NAMALWA (cell line): ENCODE measurements at regions not wholly inside any gene's neighbourhood (a gene's known extent, or its start where the extent isn't known, plus 50 kb on each side); places are given as distances from the start of the nearest gene placed in this dataset.

ENCODE experiments used
- DNase-seq: peaks from one replicate; pipeline ENCODE4 v3.0.0-alpha.2; 2015; ENCODE audit warnings: low spot score

DNA sequence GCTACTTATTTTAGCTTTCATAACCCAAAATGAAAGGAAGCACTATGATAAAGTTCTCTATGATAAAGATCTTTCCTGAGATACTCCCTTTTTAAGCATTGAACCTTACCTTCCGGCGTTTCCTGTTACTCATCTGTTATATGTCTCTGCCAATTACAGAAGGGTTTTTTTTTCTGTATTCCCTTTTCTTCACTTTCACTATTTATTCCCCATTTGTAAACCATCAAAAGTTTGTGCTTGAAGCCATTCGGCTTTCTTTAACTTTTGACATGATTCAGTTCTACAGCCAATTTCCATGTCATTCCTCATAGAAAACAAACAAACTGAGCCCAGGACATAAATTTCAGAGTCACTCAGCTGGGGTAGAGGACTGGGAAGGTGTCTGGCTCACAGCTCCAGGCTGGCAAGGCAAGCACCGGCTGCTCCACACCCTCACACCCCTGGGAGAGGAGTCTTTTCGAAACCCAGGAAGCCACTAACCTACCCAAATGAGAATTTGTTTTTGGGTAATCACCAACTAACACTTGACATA is 429.4 kb upstream of the TRIB2 start:
- DNase-seq, result no peak

DNA sequence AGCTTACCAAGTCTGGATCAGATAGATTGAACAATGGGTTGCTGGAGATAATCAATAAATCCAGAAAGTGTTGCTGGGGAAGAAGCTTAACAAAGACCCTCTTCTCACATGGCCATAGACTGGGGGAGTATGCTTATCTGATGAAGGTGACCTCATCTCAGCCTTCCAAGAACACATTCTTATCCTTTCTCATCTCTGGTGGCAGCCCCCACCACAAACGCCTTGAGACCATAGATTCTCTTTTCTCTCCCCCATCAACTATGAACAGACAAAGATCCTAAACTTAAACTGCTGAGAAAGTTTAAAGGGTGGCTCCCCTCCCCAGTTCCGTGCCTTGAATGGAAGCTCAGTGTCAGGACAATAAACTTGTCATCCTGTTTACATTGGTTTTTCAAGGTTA is 428.7 kb upstream of the TRIB2 start:
- DNase-seq, result no peak

DNA sequence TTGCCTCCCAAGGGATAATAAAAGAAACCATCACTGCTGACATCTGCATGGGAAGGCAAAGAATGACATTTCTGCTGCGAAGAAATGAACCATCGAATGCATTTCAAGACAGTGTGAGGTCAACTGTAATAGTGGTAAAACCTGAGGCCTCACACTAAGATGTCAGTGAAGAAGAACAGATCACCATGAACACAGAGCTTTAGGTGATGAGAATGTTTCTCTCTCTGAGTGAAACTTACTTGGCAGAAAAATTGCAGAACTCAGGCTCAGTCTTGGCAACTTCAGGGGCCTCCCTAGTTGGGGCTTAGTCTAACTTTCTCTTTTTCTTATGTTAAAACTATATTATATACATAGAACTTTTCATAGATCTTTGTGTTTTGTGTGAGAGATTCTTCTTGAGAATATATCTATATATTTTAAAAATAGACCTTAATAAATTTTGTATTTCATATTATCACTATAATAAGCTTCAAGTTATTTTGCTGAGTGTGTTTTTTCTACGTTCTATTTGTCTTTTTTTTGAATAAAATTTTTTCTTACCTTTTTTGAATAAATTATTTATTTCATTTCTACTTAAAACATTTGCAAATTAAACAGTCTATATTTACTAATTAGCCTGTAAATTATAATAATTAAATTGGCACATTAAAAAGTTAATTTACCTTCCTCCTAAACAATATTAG is 427.5 kb upstream of the TRIB2 start:
- DNase-seq, result no peak

DNA sequence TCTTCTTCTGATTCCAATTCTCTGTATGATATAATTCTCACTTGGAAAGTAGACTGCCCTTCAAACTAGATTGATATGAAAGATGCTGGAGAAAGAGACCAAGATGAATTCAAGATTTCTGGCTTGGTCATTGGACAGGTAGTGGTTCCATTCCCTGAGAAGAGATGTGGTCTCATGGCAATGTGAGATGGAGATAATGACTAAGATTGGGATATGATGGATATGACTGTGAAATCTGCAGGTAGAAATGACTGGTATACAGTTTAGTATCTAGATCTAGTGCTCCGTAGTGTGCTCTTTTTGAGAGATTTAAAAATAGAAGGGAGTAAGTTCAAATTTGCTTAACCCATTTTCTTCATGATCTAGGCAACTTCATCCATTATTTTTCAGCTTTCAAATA is 425.4 kb upstream of the TRIB2 start:
- DNase-seq, result no peak

DNA sequence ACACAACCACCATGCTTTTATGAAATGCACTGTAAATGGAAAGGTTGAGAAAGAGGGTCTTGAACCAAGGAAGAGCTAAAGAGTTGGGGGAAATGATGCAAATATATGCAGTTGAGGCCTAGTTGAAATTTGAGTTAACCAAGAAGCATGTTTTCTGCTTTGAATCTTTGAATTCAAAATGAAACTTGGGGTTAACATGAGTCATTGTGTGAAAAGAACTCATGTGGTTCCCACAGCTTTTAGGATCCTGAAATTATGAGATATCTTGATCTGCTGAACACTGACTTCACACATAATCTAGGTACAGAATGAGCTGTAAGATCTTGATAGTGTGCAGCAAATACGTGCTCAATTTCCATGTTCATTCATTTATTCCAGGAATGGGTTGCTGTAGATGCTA is 422.9 kb upstream of the TRIB2 start:
- no peak for DNase-seq

DNA sequence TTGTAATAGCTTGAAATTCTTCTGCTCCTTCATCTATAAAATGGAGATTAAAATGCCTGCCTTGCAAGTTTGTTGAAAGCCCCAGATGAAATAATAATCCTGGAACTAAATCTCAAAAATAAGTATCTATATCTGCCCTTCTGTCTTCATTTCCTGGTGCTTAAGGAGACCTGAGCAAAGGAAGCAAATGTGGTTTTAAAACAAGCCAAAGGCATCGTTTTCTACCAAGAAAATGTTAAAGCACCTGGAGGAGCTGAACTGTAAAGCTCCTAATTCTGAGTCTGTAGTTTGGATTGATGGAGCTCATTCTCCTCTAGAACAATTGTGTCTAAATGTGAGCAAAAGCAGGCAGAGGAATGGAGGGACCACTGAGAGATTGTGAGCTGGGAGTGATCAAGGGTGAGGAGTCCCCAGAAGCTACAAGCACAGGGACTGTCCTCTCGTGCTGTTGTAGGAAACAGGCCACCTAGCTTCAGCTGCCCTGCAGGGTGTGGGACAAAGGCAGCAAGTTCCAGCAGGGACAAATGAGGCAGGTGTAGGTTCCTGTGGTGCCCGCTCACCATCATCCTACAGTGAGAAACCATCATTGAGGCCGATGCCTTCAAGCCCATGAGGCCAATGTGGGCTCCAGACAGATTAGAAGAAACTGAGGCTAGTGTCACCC is 420.7 kb upstream of the TRIB2 start:
- no peak for DNase-seq

DNA sequence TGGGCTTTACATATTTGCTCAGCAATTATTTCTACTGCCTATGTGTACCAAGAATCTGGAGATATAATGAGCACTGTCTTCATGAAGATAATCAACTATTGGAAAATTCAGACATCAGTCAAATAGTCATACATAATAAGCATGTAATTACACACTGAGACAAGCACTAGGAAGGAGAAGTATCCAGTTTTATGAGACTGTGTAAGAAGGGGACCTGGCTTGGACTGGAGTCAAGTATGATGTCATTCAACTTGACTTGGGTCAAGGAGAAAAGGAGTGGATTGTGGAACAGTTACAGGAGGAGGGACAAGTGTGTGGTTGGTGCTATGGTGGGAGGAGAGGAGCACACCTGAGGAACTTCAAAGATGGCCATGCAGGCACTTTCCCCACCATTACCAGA is 419.8 kb upstream of the TRIB2 start:
- no peak for DNase-seq

DNA sequence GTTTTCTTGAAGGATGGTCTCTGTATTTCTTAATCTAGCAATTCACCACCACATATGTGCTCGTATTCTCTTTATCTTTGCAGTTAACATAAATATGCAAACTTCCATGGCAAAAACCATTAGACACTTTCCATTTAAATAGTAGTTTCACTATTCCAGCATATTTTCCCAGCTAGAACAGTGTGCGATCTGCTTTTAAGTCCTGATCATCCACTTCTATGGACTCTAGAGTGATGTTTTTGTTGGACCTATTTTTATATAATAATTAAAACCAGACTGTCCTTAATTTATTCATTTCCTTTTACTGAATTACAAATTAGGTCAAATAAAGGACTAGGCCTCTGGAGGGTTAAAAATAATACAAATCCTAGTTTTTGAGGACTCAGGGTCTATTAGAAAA is 418.4 kb upstream of the TRIB2 start:
- DNase-seq, result no peak

DNA sequence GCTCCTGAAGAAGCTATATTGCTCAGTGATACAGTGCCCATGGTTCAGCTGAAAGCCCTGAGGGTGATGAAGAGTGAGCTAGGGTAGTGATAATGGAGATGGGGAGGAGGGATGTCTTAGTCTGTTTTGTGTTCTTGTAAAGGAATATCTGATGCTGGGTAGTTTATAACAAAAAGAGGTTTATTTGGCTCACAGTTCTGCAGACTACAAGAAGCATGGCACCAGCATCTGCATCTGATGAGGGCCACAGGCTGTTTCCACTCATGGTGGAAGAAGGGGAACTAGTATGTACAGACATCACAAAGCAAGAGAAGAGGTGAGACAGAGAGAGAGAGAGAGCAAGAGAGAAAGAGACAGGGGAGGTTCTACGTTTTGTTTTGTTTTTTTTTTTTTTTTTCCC is 417.3 kb upstream of the TRIB2 start:
- no peak for DNase-seq

DNA sequence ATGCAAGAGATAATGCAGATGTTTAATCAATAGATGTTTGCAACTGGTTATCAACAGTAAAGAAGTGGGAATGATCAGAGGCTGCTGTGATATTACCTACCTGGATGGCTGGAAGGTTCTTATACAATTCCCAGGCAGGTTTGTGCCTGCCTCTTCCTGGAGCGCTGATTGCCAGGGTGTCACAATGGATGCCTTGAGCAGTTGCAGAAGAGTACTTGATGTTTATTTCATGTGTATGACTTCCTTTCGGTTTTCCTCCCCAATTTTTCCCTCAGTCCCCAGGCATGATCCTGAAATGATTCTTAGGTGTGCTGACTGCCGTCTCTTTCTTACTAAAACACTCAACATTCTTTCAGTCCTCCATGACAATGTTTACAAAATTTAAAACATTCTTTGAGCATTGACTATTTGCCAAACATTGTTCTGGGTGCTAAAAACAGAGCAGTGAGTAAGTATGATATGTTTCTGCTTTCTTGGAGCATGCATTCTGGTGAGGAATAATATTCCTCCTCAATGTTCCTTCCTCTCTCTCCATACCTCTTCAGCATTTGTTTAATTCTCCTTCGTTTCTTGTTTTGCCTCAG is 416.6 kb upstream of the TRIB2 start:
- no peak for DNase-seq

DNA sequence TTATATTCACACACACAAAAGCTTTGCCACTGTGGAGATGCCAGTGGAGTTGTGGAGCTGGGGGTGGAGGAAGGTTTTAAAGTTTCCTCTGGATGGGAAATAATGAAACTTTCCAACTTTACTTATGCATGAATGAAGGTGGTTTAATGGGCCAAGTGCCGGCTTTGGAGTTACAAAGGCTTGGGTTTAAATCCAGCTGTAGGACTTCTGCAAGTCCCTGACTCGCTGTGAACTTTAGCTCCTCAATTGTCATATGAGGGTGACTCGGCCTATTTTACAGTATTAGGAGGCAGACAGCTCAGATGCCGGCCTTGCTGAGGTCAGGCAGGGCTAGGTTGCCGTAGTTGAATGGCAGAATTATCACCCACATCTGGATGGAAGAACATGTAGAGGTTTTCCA is 415.8 kb upstream of the TRIB2 start:
- no peak for DNase-seq

DNA sequence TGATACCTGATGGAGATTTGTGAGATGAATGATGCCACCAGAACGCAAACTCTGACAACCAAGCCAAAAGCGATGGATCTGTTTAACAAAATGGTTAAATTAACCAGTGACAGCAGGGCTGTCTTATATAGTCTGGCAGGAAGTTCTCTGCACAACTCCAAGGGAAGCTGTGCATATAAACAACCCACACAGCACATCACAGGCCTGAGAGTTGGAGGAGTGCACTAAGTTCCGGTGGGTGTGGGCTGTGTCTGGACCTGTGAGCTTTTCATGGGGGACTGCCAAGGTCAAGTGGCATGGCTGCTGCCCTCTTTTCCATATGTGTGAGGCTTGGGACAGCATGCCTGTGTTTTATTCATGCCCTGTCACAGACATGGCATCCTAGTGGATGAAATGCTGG is 414.6 kb upstream of the TRIB2 start:
- DNase-seq, result no peak

DNA sequence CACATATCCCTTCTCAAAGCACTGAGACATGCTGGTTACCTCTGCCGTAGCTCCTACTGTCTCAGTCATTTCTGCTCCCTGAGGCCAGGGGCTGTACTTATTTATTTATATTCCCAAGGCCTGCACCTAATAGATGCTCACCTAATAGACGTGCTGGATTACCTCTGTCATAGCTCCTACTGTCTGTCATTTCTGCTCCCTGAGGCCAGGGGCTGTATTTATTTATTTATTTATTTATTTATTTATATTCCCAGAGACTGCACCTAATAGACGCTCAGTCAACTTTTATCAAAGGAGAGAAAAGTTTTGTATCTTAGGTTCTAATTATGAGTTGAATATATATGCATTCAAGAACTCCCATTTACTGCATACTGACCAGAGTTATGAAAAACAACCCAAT is 414.0 kb upstream of the TRIB2 start:
- DNase-seq, result no peak

DNA sequence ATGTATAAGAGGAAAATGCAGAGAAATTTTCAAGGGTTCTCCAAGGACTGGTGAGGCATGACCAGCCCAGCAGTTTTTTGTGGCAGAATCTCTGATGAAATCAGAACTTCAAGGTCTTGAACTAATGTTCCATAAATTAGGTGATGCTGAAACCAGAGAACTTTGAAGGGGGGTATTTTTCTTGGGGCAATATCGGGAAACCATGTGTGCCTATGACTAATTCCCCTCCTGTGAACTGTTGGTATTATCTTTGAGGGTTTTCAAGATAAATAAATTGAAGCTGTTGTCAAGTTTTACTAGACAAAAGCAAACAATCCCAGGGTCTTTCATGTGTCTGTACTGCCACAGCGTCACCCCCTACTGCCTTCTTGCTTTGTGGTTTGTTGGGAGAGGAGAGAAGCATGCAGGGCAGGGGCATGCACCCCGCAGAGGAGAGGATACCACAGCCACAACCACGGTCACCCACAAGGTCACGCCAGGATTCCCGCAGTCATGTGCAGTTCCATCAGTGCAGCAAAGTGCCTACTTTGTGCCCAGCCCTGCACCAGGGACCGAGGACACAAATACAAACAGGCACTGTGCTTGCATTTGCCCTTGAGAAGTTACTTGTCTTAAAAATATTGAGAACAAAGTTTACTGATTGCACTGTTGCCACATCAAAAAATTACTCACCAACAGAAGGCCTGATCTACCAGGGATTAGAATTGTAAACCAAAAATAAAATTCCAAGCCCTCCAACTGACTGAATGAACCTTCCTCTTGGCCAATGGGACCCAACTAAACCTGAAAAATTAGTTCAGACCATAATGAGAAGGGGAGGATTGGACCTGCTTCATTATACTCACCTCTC is 413.3 kb upstream of the TRIB2 start:
- DNase-seq, result no peak

DNA sequence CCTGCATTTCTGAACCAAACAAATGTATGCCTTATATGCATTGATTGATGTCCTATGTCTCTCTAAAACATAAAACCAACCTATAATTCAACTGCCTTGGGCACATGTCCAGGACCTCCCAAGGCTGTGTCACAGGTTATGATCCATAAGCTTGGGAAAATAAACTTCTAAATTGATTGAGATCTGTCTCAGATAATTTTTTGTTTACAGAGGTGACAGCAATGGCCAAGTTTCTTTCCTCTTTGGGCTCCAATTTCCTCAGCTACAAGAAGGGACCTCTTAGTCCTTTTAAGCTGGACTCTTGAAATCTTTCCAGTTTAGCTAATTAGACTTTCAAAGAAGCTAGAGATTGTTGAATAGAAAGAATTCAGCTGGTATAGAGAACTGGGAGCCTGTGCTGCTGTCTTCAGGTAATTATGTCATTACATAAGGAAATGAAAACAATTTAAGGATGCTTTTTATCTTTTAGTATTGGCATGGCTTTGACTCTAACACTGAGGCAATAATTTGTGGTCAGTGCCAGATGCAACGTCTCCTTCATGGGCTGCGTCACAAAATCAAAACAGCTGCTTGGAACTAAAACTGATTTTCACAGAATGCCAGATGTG is 412.1 kb upstream of the TRIB2 start:
- DNase-seq, result no peak

DNA sequence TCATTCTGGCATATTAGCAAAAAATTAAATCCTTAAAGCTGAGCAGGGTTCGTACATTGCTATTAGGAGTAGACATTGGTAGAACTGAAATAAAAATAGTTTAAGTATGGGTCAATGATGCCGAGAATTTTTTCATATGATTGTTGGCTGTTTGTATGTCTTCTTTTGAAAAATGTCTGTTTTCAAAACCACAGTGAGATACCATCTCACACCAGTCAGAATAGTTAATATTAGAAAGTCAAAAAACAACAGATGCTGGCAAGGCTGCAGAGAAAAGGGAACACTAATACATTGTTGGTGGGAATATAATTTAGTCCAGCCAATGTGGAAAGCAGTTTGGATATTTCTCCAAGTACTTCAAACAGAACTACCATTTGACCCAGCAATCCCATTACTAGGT is 410.8 kb upstream of the TRIB2 start:
- no peak for DNase-seq

DNA sequence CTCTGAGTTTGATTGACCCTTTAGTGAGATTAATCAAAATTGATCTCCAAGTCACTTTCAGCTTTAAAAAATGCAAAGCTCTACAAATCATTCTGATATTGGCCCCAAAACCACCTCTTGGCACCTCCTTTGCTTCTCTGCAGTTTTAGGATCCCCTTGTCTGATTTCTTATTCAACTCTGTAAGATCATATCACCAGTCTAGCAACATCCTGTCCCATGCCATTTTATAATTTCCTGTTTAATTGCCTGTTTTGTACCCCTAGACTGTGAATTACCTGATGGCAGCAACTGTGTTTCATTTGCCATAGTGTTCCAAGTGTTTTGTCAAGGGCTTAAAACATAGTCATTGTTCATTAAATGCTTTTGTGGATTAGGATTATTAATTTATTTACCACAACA is 406.3 kb upstream of the TRIB2 start:
- no peak for DNase-seq

DNA sequence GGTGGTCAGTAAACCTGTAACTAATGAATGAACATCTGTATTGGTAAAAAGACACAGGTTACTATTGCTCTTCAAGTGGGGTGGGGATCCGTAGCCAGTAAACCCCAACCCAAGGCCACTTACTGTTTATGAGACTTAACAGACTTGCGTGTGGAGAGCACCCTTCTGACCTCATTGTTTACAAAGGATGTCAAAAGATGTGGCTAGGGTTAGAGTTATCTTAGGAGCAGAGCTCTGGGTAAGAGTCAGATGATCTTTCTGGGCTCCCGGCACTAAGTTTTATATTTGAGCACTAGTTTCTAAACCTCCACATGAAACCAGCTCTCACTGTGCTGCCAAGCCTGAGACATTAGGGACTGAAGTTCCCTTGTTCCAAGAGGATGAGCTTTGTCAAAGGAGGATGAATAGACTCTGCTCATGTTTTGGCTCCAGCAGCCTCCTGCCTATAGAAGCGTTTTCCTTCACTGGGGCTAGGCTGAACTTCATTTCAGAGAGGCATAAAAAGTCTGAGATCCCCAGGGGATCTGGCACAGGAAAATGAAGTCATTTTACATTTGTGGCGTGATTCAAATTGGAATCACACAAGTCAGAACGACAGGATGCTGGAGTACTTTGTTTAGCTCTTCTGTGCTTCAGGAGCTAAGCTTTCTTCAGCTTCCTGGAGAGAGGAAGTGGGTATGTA is 403.1 kb upstream of the TRIB2 start:
- no peak for DNase-seq

DNA sequence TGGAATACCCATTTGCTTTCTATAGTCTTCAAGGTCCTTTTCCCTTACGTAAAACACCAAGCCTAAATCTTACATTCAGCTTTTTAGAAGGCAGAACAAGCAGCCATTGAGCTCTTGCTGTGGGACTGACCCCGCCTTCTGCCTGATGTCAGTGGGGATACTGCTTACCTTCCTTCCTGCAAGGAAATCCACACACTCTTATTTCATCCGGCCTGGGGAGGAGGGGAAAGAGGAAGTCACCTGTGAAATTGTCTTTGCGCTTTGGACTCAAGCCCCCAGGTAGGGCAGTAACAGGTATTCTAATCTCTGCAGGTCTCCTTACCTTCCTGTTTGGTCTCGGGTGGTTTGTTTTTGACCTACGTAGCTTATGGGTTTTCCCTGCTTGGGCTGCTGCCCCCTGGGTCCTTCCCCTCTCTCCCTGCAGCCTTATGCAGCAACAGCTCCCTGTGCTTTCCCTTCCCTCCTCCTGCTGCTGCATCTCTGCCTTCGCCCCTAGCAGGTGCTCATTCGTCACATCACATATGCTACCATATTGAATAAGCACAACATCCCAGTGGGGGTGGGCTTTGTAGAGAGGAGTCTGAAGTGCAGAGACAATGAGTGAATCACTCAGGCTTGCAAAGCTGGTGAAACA is 402.5 kb upstream of the TRIB2 start:
- DNase-seq, result no peak

DNA sequence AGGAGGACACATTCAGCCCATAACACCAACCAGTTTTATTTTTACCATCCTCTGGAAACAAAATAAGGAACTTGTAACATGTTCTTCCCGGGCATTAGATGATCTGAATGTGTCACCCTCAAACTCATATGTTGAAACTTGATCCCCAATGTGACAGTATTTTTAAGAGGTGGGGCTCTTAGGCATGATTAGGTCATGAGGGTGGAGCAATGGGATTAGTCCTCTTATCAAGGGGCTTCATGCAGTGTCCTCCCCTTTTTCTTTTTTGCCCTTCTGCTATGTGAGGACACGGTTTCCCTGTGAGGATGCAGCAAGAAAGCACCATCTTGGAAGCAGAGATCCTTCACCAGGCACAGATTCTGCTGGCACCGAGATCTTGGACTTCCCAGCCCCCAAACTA is 401.5 kb upstream of the TRIB2 start:
- no peak for DNase-seq

DNA sequence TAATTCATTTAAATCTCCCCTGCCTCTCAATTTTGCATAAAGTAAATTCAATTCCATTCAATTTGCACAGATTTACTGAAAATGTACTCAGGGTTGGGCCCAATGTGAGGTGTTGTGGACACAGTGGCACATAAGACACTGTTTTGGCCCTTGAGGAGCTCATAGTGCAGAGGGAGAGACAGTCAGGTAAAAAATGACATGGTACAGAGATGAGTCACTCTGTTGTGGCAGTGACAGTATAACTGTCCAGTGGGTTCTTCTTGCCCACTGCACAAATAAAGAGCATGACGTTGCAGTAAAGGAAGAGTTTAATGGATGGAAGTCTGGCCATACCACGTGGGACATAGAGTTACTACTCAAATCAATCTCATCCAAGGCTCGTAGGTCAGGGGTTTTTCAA is 400.3 kb upstream of the TRIB2 start:
- DNase-seq, result no peak
